HepG2 (cell line): ENCODE measurements at regions not wholly inside any gene's neighbourhood (a gene's known extent, or its start where the extent isn't known, plus 50 kb on each side); places are given as distances from the start of the nearest gene placed in this dataset.

Experiments
- ATAC-seq: fragments of 200-7000 bp; cut with Tn5 transposase; 3 replicates; pipeline ENCODE4 v1.9.1; 2020; ENCODE audit warnings: mild to moderate bottlenecking, moderate library complexity
- BruUV-seq: library from RNA; stranded (reverse); fragments of 400-500 nt; replicated peaks from 2 replicates; lab custom pipeline; 2021; lab: Mats Ljungman, UMichigan
- CTCF ChIA-PET: fragments of 300-600 bp; formaldehyde crosslinking; extraction: SDS; loops from one replicate; lab custom pipeline; 2021; ENCODE audit warnings: low total read pairs, inconsistent platforms, low intra/inter-chr PET ratio; lab: Yijun Ruan, JAX
- POLR2A ChIA-PET: fragments of 350-600 bp; sonication (Branson Sonifier 250); formaldehyde crosslinking; loops from one replicate; lab custom pipeline; 2020; ENCODE audit warnings: antibody characterized with exemption, inconsistent platforms; lab: Yijun Ruan, JAX
- DNase-seq: peaks from one replicate; pipeline ENCODE4 v3.0.0-alpha.2; 2015; ENCODE audit warnings: low spot score
- FAIRE-seq: peaks from 3 replicates; lab custom pipeline; 2011; peaks lifted over from hg19 to GRCh38; lab: Jason Lieb, UNC
- H2AFZ ChIP-seq: one replicate; pipeline ENCODE4 v1.6.1; 2011; ENCODE audit warnings: low read length, inconsistent platforms
- H3K27ac ChIP-seq: fragments of 300-600 bp; 3 replicates; pipeline ENCODE4 v1.8.0; 2011; ENCODE audit warnings: mixed run types, mild to moderate bottlenecking, mixed read lengths, low read length, inconsistent platforms; ENCODE audit not compliant: insufficient read depth; ENCODE audit errors: extremely low read length
- H3K27me3 ChIP-seq, 2 experiments: fragments of 200-600 bp in 1 of 2; 2 replicates in 1 of 2; 3 replicates in 1 of 2; pipeline versions ENCODE4 v1.6.0 to v1.8.0; 2011; ENCODE audit warnings: low read length in 2 of 2, mild to moderate bottlenecking in 2 of 2, moderate library complexity in 2 of 2, inconsistent platforms in 1 of 2; ENCODE audit not compliant: insufficient read depth in 2 of 2, control insufficient read depth in 1 of 2
- H3K36me3 ChIP-seq, 2 experiments: fragments of 200-600 bp in 1 of 2; replicated peaks in 1 of 2; 2 replicates in 1 of 2; 3 replicates in 1 of 2; pipeline versions ENCODE4 v1.5.1 to v1.8.0; 2011; ENCODE audit warnings: low read length in 2 of 2, inconsistent platforms in 1 of 2; ENCODE audit not compliant: insufficient read depth in 2 of 2, control insufficient read depth in 1 of 2
- H3K4me1 ChIP-seq: 2 replicates; pipeline ENCODE4 v1.5.1; 2012; ENCODE audit warnings: low read length, inconsistent platforms; ENCODE audit not compliant: insufficient read depth
- H3K4me2 ChIP-seq: 2 replicates; pipeline ENCODE4 v1.6.0; 2011; ENCODE audit warnings: low read depth, low read length, inconsistent platforms
- H3K4me3 ChIP-seq, 3 experiments: fragments of 200-600 bp in 1 of 3; sonication (generic), shearing (Covaris generic) in 1 of 3; replicated peaks in 1 of 3; 2 replicates each; pipeline ENCODE4 v1.5.1; 2011 to 2016; ENCODE audit warnings: low read length in 3 of 3, inconsistent platforms in 2 of 3, low read depth in 2 of 3, mild to moderate bottlenecking in 2 of 3, control low read depth in 1 of 3, mixed read lengths in 1 of 3; ENCODE audit not compliant: insufficient read depth in 1 of 3
- H3K79me2 ChIP-seq: one replicate; pipeline ENCODE4 v1.6.1; 2011; ENCODE audit warnings: low read length, inconsistent platforms; ENCODE audit not compliant: insufficient read depth
- H3K9ac ChIP-seq: 2 replicates; pipeline ENCODE4 v1.6.0; 2011; ENCODE audit warnings: mild to moderate bottlenecking, low read depth, low read length, inconsistent platforms; ENCODE audit not compliant: insufficient read depth
- H3K9me3 ChIP-seq: 2 replicates; pipeline ENCODE4 v1.5.1; 2012; ENCODE audit warnings: mild to moderate bottlenecking, low read length
- H4K20me1 ChIP-seq: 2 replicates; pipeline ENCODE4 v1.6.0; 2011; ENCODE audit warnings: inconsistent platforms, mild to moderate bottlenecking, low read length, moderate library complexity; ENCODE audit not compliant: insufficient read depth
- ARNTL ChIP-seq: sonication (generic); formaldehyde crosslinking; IDR thresholded peaks from 2 replicates; pipeline ENCODE4 v1.4.0; 2020; ENCODE audit warnings: mild to moderate bottlenecking, missing genetic modification reagents
- CREB1 ChIP-seq, 2 experiments: fragments of 450-650 bp in 1 of 2; IDR thresholded peaks; 2 replicates each; pipeline ENCODE4 v1.6.1; 2016 to 2017; ENCODE audit warnings: control low read depth in 1 of 2, mild to moderate bottlenecking in 1 of 2, missing compliant biosample characterization in 1 of 2, missing genetic modification characterization in 1 of 2
- CTCF ChIP-seq: sonication (generic); formaldehyde crosslinking; IDR thresholded peaks from 2 replicates; pipeline ENCODE4 v1.5.0; 2020; ENCODE audit warnings: mild to moderate bottlenecking, missing genetic modification reagents, moderate library complexity
- MED8 ChIP-seq: sonication (generic); formaldehyde crosslinking; IDR thresholded peaks from 2 replicates; pipeline ENCODE4 v1.8.1; 2023; ENCODE audit warnings: mild to moderate bottlenecking, missing genetic modification reagents; ENCODE audit not compliant: insufficient replicate concordance
- MIXL1 ChIP-seq: IDR thresholded peaks from 2 replicates; pipeline ENCODE4 v1.6.1; 2016
- NCOR1 ChIP-seq: fragments of 200-600 bp; sonication (generic); IDR thresholded peaks from 2 replicates; pipeline ENCODE4 v1.7.0; 2017; ENCODE audit warnings: antibody characterized with exemption, low read length, borderline replicate concordance
- SMC3 ChIP-seq: IDR thresholded peaks from 2 replicates; pipeline ENCODE4 v1.6.1; 2011; ENCODE audit warnings: low read length, improper control_type of control experiment
- STAG1 ChIP-seq: sonication (generic); formaldehyde crosslinking; IDR thresholded peaks from 2 replicates; pipeline ENCODE4 v1.4.0; 2020; ENCODE audit warnings: missing genetic modification reagents
- ZNF451 ChIP-seq: sonication (generic); formaldehyde crosslinking; IDR thresholded peaks from 2 replicates; pipeline ENCODE4 v1.5.0; 2020; ENCODE audit warnings: mild to moderate bottlenecking, missing genetic modification reagents
- WGBS: methylation state at CpG from one replicate; pipeline ENCODE4 v1.1.6; 2017; ENCODE audit warnings: low lambda C conversion rate; 5-methylcytosine and 5-hydroxymethylcytosine counted together
- in situ Hi-C: cut with HindIII; loops from 2 replicates; pipeline ENCODE4 v1.10.0; 2017; ENCODE audit warnings: low pct_unique_long_range_greater_than_20kb; ENCODE audit not compliant: extremely low pct_ligation_motif_present
- intact Hi-C: fragments of 100-400 bp; cut with micrococcal nuclease; formaldehyde crosslinking; loops from one replicate; pipeline ENCODE4 v1.10.0; 2022; ENCODE audit not compliant: unreplicated experiment

- ChIA-PET POLR2A (interaction anchor here (1.4 kb wide), 1 partner anchor 982 kb away, joined by 3 read pairs; the partner anchor contains the start of gene KLF6), CTCF (interaction anchor here (1.3 to 1.7 kb wide), 3 partner anchors 110 to 1569 kb away, joined by 3 to 7 read pairs (median 3); no protein-coding TSS in a partner anchor)
- FAIRE-seq (no peak), DNase-seq (peak; percentile 3)
- Histone ChIP-seq H3K4me1 (peaks cover 13% of the 10 kb centered on the region), H3K27ac (no peak overlapping the region), H3K9me3 (no peaks in the 10 kb centered on the region), H2AFZ (no peak overlapping the region)
- no TSS peak for BruUV-seq
- TF ChIP-seq SMC3 (peak; percentile 62; the same call in 1 of the 2 replicates), NCOR1 (no peak), MIXL1 (CRISPR knock-in tag) (0 out of 2 replicates have a peak, but pooled peaks have one; percentile 34), CTCF (CRISPR knock-in tag) (peak; percentile 56), CREB1 (IDR thresholded peaks at IDR 0.05) (peak; percentile 60), CREB1 (CRISPR knock-in tag; IDR thresholded peaks at IDR 0.05) (no peak), STAG1 (CRISPR knock-in tag) (peak; percentile 75), ZNF451 (CRISPR knock-in tag) (no peak), ARNTL (CRISPR knock-in tag) (no peak), MED8 (no peak)
- TF ChIP-seq, all 625 proteins: peak for 5
- in situ Hi-C loops: no loop called here
- Histone ChIP-seq H3K4me3 (no peak overlapping the region), H3K79me2 (no peaks in the 10 kb centered on the region), H3K27me3 (0 out of 5 replicates have a peak, but pooled peaks cover 0 to 4% of the 10 kb centered on the region in 2 experiments), H3K36me3 (no peaks in the 10 kb centered on the region), H3K9ac (no peak overlapping the region), H3K4me2 (no peak overlapping the region), H4K20me1 (no peaks in the 10 kb centered on the region)
- intact Hi-C loops: loop anchor here (1.0 kb wide), 1 partner anchor 1528 kb away; no protein-coding TSS in a partner anchor
- WGBS: 1% methylated on average over 7 of the region's 7 CpGs
- ATAC-seq: no peak
Measured at GRCh38 chr10:4767033-4767814, 58.8 kb upstream of the AKR1E2 start.
